ENCODE measurements at regions not wholly inside any gene's neighbourhood (a gene's known extent, or its start where the extent isn't known, plus 50 kb on each side); places are given as distances from the start of the nearest gene placed in this dataset.

- no peak for DNase-seq
These were observed 425.9 kb downstream of the SLITRK6 start for GRCh38 chr13:85373322-85373721.

GRCh38 chr13:85371254-85371653, 428.0 kb downstream of the SLITRK6 start:
- DNase-seq = no peak

GRCh38 chr13:85368686-85369085, 430.5 kb downstream of the SLITRK6 start:
- no peak for DNase-seq

GRCh38 chr13:85367887-85368286, 431.3 kb downstream of the SLITRK6 start:
- no peak for DNase-seq

GRCh38 chr13:85366759-85367417, 432.3 kb downstream of the SLITRK6 start:
- no peak for DNase-seq

- DNase-seq = no peak
These were observed 435.7 kb downstream of the SLITRK6 start for GRCh38 chr13:85363504-85363903.

GRCh38 chr13:85362980-85363379, 436.2 kb downstream of the SLITRK6 start:
- no peak for DNase-seq

GRCh38 chr13:85347251-85347650, 452.0 kb downstream of the SLITRK6 start:
- no peak for DNase-seq

GRCh38 chr13:85334187-85334586, 465.0 kb downstream of the SLITRK6 start:
- no peak for DNase-seq

- no peak for DNase-seq
These were observed 465.7 kb downstream of the SLITRK6 start for GRCh38 chr13:85333506-85334020.

- no peak for DNase-seq
These were observed 466.6 kb downstream of the SLITRK6 start for GRCh38 chr13:85332615-85333014.

- DNase-seq = no peak
These were observed 477.5 kb downstream of the SLITRK6 start for GRCh38 chr13:85321734-85322133.

GRCh38 chr13:85317781-85318180, 481.4 kb downstream of the SLITRK6 start:
- no peak for DNase-seq

GRCh38 chr13:85316506-85317025, 482.7 kb downstream of the SLITRK6 start:
- DNase-seq = no peak

GRCh38 chr13:85314686-85315085, 484.5 kb downstream of the SLITRK6 start:
- no peak for DNase-seq

GRCh38 chr13:85313761-85314503, 485.3 kb downstream of the SLITRK6 start:
- no peak for DNase-seq

GRCh38 chr13:85312071-85312470, 487.1 kb downstream of the SLITRK6 start:
- no peak for DNase-seq

- no peak for DNase-seq
These were observed 495.6 kb downstream of the SLITRK6 start for GRCh38 chr13:85303630-85304029.

- DNase-seq = no peak
These were observed 500.8 kb downstream of the SLITRK6 start for GRCh38 chr13:85298387-85298924.

- no peak for DNase-seq
These were observed 510.5 kb downstream of the SLITRK6 start for GRCh38 chr13:85288698-85289097.

- DNase-seq = no peak
These were observed 511.7 kb downstream of the SLITRK6 start for GRCh38 chr13:85287528-85287927.

GRCh38 chr13:85286081-85286480, 513.1 kb downstream of the SLITRK6 start:
- DNase-seq = no peak

GRCh38 chr13:85284349-85284748, 514.9 kb downstream of the SLITRK6 start:
- no peak for DNase-seq

- DNase-seq = no peak
These were observed 515.8 kb downstream of the SLITRK6 start for GRCh38 chr13:85283408-85283807.

Measured in activated gamma-delta T cell (primary cell).